Neural cell (in vitro differentiated cells): ENCODE measurements at regions not wholly inside any gene's neighbourhood (a gene's known extent, or its start where the extent isn't known, plus 50 kb on each side); places are given as distances from the start of the nearest gene placed in this dataset.

Experiments
- H2AFZ ChIP-seq: fragments of 200-600, 300-800 bp; sonication (generic), shearing (Covaris generic); 2 replicates; pipeline ENCODE4 v1.6.0; 2014; ENCODE audit warnings: low read depth, mild to moderate bottlenecking, antibody characterized with exemption, low read length, moderate library complexity
- H3F3A ChIP-seq: fragments of 200-600 bp; shearing (Covaris generic); 2 replicates; pipeline ENCODE4 v1.6.1; 2016; ENCODE audit warnings: mild to moderate bottlenecking, moderate library complexity, mixed read lengths, antibody characterized with exemption, low read length; ENCODE audit not compliant: insufficient read depth, poor library complexity, severe bottlenecking
- H3K27ac ChIP-seq: fragments of 200-600, 300-800 bp; sonication (generic), shearing (Covaris generic); 2 replicates; pipeline ENCODE4 v1.5.1; 2014; ENCODE audit warnings: mild to moderate bottlenecking, low read length, moderate library complexity
- H3K27me3 ChIP-seq: fragments of 300-800, 200-600 bp; sonication (generic), shearing (Covaris generic); 2 replicates; pipeline ENCODE4 v1.6.0; 2014; ENCODE audit warnings: mild to moderate bottlenecking, low read depth, low read length, moderate library complexity; ENCODE audit not compliant: insufficient read depth
- H3K36me3 ChIP-seq: fragments of 300-800, 200-600 bp; sonication (generic), shearing (Covaris generic); 2 replicates; pipeline ENCODE4 v1.5.1; 2014; ENCODE audit warnings: mild to moderate bottlenecking, antibody characterized with exemption, low read length, moderate library complexity; ENCODE audit not compliant: insufficient read depth
- H3K4me2 ChIP-seq: fragments of 300-800, 200-600 bp; sonication (generic), shearing (Covaris generic); 2 replicates; pipeline ENCODE4 v1.6.0; 2014; ENCODE audit warnings: mild to moderate bottlenecking, low read length
- H3K4me3 ChIP-seq: fragments of 300-800, 200-600 bp; sonication (generic), shearing (Covaris generic); 2 replicates; pipeline ENCODE4 v1.5.1; 2014; ENCODE audit warnings: mild to moderate bottlenecking, low read length, moderate library complexity
- H3K79me2 ChIP-seq: fragments of 200-600 bp; shearing (Covaris generic); replicated peaks from 2 replicates; pipeline ENCODE4 v1.6.0; 2014; ENCODE audit warnings: mild to moderate bottlenecking, low read length, moderate library complexity; ENCODE audit not compliant: insufficient read depth
- H3K9ac ChIP-seq: fragments of 300-800, 200-600 bp; sonication (generic), shearing (Covaris generic); 2 replicates; pipeline ENCODE4 v1.6.1; 2016; ENCODE audit warnings: mild to moderate bottlenecking, low read length, mixed read lengths
- H3K9me2 ChIP-seq: fragments of 200-600 bp; shearing (Covaris generic); 2 replicates; pipeline ENCODE4 v1.6.1; 2016; ENCODE audit warnings: mild to moderate bottlenecking, low read length, mixed read lengths; ENCODE audit not compliant: insufficient read depth
- H3K9me3 ChIP-seq: fragments of 200-600, 300-800 bp; sonication (generic), shearing (Covaris generic); 2 replicates; pipeline ENCODE4 v1.6.1; 2016; ENCODE audit warnings: mild to moderate bottlenecking, mixed run types, low read length, moderate library complexity, mixed read lengths
- H4K20me1 ChIP-seq: fragments of 200-600 bp; shearing (Covaris generic); 2 replicates; pipeline ENCODE4 v1.6.1; 2016; ENCODE audit warnings: mild to moderate bottlenecking, mixed run types; ENCODE audit not compliant: insufficient read depth
- EP300 ChIP-seq: fragments of 450-650 bp; conservative IDR thresholded peaks from 2 replicates; pipeline ENCODE4 v1.6.1; 2014; ENCODE audit warnings: antibody characterized with exemption, mild to moderate bottlenecking, moderate library complexity; ENCODE audit not compliant: poor library complexity, severe bottlenecking
- EZH2 ChIP-seq: fragments of 200-600, 300-800 bp; shearing (Covaris generic), sonication (generic); IDR thresholded peaks from 2 replicates; pipeline ENCODE4 v1.6.1; 2014; ENCODE audit warnings: antibody characterized with exemption, low read length, borderline replicate concordance, mild to moderate bottlenecking; ENCODE audit not compliant: insufficient read depth, poor library complexity, severe bottlenecking
- MXI1 ChIP-seq: fragments of 450-650 bp; conservative IDR thresholded peaks from 2 replicates; pipeline ENCODE4 v1.6.1; 2014; ENCODE audit warnings: antibody characterized with exemption, mild to moderate bottlenecking; ENCODE audit not compliant: poor library complexity, severe bottlenecking
- POLR2AphosphoS5 ChIP-seq: IDR thresholded peaks from 2 replicates; pipeline ENCODE4 v1.6.1; 2012
- RAD21 ChIP-seq: fragments of 450-650 bp; conservative IDR thresholded peaks from 2 replicates; pipeline ENCODE4 v1.6.1; 2014; ENCODE audit warnings: antibody characterized with exemption, mild to moderate bottlenecking, moderate library complexity
- SMC3 ChIP-seq: fragments of 450-650 bp; conservative IDR thresholded peaks from 2 replicates; pipeline ENCODE4 v1.6.1; 2014; ENCODE audit warnings: antibody characterized with exemption, mild to moderate bottlenecking, moderate library complexity; ENCODE audit not compliant: poor library complexity
- TF ChIP-seq, protein P1 (sequence below): IDR thresholded peaks from 2 replicates; pipeline ENCODE4 v1.6.1; 2012; ENCODE audit warnings: borderline replicate concordance

DNA sequence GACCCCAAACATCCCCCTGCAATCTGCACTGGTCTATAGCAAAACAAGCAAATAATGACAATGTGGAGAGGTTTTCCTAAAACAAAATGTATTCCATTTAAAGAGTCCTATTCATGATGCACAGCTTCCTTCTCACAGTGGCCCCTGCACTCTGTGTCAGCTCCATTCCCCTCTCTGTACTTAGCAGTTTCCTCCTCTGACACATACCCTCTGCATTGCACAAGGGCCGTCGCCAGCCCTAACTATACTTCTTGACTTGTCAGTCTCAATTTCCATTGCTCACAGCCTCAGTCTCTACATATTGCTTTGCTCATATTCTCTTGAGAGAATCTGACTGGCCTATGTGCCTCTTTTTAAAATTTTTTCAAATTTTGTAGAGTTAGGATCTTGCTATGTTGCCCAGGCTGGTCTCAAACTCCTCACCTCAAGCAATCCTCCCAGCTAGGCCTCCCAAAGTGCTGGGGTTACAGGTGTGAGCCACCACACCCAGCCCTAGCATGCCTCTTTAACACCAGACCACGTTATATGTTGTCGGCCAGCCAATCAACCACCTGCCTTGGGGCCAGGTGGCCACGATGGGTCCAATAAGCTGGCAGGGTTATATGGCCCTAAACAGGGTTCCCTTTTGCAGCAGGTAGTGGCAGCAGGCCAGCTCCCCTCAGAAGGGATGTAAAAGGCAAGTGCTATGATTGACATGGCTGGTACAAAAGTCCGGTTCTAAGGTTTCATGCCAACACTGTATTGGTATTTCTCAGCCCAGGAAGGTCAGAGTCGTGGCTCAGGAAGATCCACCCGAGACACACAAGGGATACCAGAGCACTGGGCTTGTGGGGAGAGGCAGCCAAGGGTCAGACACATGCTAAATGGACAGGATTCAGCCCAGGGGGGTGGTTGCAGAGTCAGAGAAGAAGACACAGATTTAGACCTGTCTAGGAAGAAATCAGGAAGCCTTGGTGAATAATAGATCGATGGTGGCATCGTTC, 59.0 kb upstream of the SMAD3 start:
- Histone ChIP-seq H3K4me3 (no peak overlapping the region), H4K20me1 (no peaks in the 10 kb centered on the region), H3K9ac (no peak overlapping the region), H3K79me2 (no peaks in the 10 kb centered on the region), H3K27ac (no peak overlapping the region), H3K9me2 (no peaks in the 10 kb centered on the region), H3K4me2 (no peak overlapping the region), H3K9me3 (no peaks in the 10 kb centered on the region), H2AFZ (no peak overlapping the region), H3K27me3 (no peaks in the 10 kb centered on the region), H3F3A (no peaks in the 10 kb centered on the region), H3K36me3 (no peaks in the 10 kb centered on the region)
- no peak for TF ChIP-seq RAD21
- TF ChIP-seq EP300 = no peak
- TF ChIP-seq SMC3 = no peak
- no peak for TF ChIP-seq MXI1
- TF ChIP-seq POLR2AphosphoS5 = no peak
- TF ChIP-seq EZH2 = no peak
- TF ChIP-seq, protein P1, sequence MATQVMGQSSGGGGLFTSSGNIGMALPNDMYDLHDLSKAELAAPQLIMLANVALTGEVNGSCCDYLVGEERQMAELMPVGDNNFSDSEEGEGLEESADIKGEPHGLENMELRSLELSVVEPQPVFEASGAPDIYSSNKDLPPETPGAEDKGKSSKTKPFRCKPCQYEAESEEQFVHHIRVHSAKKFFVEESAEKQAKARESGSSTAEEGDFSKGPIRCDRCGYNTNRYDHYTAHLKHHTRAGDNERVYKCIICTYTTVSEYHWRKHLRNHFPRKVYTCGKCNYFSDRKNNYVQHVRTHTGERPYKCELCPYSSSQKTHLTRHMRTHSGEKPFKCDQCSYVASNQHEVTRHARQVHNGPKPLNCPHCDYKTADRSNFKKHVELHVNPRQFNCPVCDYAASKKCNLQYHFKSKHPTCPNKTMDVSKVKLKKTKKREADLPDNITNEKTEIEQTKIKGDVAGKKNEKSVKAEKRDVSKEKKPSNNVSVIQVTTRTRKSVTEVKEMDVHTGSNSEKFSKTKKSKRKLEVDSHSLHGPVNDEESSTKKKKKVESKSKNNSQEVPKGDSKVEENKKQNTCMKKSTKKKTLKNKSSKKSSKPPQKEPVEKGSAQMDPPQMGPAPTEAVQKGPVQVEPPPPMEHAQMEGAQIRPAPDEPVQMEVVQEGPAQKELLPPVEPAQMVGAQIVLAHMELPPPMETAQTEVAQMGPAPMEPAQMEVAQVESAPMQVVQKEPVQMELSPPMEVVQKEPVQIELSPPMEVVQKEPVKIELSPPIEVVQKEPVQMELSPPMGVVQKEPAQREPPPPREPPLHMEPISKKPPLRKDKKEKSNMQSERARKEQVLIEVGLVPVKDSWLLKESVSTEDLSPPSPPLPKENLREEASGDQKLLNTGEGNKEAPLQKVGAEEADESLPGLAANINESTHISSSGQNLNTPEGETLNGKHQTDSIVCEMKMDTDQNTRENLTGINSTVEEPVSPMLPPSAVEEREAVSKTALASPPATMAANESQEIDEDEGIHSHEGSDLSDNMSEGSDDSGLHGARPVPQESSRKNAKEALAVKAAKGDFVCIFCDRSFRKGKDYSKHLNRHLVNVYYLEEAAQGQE = no peak

DNA sequence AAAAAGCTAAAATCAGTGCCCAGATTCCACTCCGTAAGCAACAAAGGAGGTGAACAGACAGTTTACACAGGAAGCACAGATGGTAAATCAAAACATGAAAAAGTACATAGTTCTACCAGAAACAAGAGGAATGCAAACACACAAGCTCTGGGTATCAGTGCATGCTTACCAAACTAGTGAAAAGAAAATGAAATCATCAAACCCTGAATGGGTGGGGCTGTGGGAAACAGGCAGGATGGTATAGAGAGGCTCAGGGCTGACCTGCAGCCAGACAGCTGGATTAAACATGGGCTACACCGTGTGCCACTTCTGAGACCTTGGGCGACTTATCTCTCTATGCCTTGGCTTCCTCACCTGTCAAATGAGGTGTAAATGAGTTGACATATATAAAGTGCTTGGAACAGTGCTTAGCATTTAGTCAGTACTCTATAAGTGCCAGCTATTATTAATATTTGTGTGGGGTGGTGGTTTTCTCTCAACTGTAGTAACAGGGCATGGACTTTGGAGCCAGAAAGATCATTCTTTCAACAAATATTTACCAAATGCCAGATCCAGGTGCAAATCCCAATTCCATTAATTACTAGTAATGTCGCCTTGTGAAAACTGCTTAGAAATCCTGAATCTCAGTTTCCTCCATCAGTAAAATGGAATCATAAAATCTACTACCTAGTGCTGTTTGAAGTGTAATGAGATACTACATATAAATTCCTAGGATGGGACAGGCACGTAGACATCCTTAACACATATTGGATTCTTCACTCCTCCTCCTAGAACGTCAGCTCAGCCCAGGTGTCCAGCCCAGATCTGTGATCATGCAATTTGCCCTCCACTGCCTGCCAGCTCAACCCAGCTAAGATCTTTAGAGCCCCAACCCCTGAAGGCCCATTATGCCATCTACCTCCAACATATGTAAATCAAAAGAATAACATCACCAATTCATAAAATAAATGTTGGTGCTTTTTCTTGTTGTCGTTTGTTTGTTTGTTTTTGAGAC, 55.5 kb upstream of the SMAD3 start:
- Histone ChIP-seq H3K9me3 (no peaks in the 10 kb centered on the region), H3K9ac (no peak overlapping the region), H4K20me1 (no peaks in the 10 kb centered on the region), H3K27me3 (no peaks in the 10 kb centered on the region), H3K79me2 (no peaks in the 10 kb centered on the region), H3K27ac (no peak overlapping the region), H3K9me2 (no peaks in the 10 kb centered on the region), H2AFZ (no peak overlapping the region), H3K4me3 (no peak overlapping the region), H3K4me2 (no peak overlapping the region), H3F3A (no peaks in the 10 kb centered on the region), H3K36me3 (no peaks in the 10 kb centered on the region)
- no peak for TF ChIP-seq EZH2
- no peak for TF ChIP-seq POLR2AphosphoS5
- no peak for TF ChIP-seq MXI1
